ENCODE measurements at regions not wholly inside any gene's neighbourhood (a gene's known extent, or its start where the extent isn't known, plus 50 kb on each side); places are given as distances from the start of the nearest gene placed in this dataset.
"Not testable (repeated sequence)": the region's sequence is repeated elsewhere in the genome, so short reads cannot be mapped to it uniquely, and the experiment has no call there.

DNA sequence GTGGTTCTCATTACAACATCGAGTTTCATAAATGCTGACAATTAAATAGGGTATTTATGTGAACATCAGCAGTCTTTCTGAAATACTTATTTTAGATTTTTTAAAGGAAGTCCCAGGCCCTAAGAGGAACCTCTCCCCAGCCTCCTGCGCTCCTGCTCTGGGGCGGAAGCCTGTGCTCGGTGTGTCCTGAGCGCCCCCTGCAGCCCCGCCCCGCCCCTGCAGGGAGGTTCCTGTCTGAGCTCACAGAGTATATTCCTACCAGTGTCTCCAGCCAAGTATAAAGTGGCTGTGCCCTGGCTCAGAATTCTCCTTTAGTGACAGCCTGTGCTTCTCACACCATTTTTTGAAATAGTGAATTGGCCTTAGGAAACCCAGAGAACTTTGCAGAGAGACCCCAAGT is 567.9 kb downstream of the GOLGA6L6 start:
- no peak for DNase-seq

GRCh38 chr15:19972582-19972981 is 569.0 kb downstream of the GOLGA6L6 start:
- not testable (repeated sequence) for DNase-seq

GRCh38 chr15:19965574-19965973 is 576.0 kb downstream of the GOLGA6L6 start:
- not testable (repeated sequence) for DNase-seq

DNA sequence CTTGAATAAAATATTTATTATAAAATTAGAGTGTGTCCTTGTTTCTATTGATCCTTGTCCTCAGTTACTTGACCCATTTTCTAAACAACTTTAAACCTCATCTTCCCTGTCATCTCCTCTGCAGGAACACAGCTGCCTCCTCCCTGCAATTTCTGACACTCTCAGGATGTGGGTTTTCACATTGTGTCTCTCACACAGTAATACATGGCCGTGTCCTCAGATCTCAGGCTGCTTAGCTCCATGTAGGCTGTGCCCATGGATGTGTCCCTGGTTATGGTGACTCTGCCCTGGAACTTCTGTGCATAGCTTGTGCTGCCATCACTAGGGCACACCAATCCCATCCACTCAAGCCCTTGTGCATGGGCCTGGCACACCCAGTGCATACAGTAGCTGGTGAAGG is 577.1 kb downstream of the GOLGA6L6 start:
- DNase-seq, result not testable (repeated sequence)

DNA sequence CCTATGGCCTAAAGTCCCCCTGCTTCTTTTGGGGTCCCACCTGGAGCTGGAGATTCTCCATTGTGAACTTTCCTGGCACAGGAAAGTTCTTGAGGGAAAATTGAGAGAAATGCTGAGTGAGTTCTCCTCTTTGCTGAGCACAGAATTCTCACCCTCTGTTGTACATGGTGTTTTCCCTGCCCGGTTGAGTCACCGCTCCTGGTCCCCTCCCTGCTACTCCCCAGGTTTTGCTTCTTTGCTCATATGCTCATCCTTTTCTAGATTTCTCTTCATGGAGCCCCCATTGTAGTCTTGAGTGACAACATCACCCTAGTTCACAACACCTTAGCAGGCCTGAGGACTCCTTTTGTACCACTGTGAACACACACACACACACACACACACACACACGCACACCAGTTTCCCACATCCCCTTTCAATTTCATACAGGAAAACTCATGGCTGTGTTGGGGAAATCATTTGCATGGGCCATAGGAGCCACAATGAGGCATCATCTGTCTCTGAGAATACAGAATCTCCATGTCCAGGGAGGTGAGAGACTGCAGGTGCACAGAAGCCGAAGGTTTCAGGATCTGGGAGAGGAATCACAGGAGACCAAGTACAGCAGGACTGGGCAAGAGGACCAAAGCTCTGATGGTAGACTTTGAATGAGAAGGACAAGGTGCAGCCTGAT is 585.3 kb downstream of the GOLGA6L6 start:
- DNase-seq, result no peak

GRCh38 chr15:19944261-19944888 is 597.2 kb downstream of the GOLGA6L6 start:
- no peak for DNase-seq

DNA sequence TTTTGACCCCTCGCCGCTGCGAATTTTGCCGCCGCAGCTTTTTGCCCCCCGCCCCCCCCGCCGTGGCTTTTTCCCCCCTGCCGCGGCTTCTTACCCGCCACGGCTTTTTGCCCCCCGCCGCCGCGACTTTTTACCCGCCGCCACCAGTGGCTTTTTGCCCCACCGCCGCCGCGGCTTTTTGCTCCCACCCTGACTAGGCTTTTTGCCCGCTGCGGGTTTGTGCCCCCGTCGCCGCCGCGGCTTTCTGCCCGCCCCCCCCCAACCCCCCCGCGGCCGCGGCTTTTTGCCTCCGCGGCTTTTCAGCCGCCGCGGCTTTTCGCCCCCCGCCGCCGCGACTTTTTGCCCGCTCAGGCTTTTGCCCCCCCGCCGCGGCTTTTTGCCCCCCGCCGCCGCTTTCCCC is 598.1 kb downstream of the GOLGA6L6 start:
- no peak for DNase-seq

DNA sequence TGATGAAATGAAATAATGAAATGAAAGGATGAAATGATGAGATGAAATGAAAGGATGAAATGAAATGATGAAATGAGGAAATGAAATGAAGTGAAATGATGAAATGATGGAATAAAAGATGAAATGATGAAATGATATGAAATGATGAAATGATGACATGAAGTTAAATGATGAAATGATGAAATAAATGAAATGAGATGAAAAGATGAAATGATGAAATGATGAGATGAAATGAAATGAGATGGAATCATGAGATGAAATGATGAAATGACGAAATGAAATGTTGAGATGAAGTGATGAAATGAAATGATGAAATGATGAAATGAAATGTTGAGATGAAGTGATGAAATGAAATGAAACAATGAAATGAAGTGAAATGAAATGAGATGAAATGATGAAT is 638.3 kb downstream of the GOLGA6L6 start:
- DNase-seq, result not testable (repeated sequence)

GRCh38 chr15:19902388-19902787 is 639.2 kb downstream of the GOLGA6L6 start:
- DNase-seq, result not testable (repeated sequence)

- not testable (repeated sequence) for DNase-seq
Observed at GRCh38 chr15:19901414-19901813, 640.2 kb downstream of the GOLGA6L6 start.

DNA sequence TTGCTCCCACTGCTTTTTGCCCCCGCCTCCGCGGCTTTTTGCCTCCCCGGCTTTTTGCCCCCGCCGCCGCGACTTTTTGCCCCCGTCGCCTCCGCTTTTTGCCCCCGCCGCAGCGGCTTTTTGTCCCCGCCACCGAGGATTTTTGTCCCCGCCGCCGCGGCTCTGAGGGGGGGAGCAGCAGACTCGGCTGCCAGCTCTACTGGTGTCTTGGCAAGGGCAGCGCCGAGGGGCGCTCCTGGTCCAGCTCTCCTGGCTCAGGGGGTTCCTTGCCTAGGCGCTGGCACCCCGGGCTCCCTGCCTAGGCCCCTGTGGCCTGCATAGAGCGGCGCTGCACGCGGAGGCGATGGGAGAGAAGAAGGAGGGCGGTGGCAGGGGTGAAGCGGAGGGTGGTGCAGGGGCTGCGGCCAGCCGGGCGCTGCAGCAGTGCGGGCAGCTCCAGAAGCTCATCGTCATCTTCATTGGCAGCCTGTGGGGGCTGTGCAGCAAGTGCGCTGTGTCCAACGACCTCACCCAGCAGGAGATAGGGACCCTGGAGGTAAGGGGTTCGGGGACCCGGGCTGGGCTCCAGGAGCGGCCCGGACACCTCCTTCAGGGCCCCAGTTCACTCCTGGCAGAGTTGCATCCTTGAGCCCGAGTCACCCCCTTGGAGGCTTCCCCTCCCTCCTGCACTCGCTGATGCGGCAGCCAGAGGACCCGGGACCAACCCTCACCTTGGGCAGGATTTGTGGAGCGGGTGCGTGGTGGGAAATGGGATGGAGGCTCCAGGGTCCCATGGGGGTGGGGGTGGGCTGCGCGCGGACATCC is 642.4 kb downstream of the GOLGA6L6 start:
- DNase-seq, result no peak

GRCh38 chr15:19888811-19889210 is 652.8 kb downstream of the GOLGA6L6 start:
- DNase-seq, result not testable (repeated sequence)

GRCh38 chr15:19844061-19844460 is 697.5 kb downstream of the GOLGA6L6 start:
- not testable (repeated sequence) for DNase-seq
